ENCODE measurements at regions not wholly inside any gene's neighbourhood (a gene's known extent, or its start where the extent isn't known, plus 50 kb on each side); places are given as distances from the start of the nearest gene placed in this dataset.
"Not testable (repeated sequence)": the region's sequence is repeated elsewhere in the genome, so short reads cannot be mapped to it uniquely, and the experiment has no call there.

DNA sequence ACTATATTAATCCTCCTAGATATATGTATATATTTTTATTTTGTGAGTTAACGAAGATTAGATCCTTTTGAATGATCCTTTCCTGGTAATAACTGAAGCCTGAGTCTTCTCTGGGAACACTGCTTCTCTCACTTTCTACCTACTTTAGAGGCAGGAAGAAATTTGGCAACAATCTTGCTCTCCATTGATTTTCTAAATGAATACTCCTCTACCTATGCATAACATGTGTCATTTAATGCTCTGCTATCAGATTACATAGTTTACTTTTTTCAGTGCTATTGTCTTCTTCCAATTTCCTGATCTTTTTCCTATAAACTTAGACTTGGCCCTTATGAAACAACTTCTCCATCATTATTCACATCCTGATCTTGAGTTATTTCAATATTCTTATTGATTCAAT lies 60.4 kb upstream of the PDHA2 start:
- Mint-ChIP-seq H3K4me3 (ENCODE audit: unreplicated experiment) (no peak overlapping the region), H3K27ac (ENCODE audit: unreplicated experiment) (no peak overlapping the region), H3K4me1 (ENCODE audit: unreplicated experiment) (no peaks in the 10 kb centered on the region), H3K9me3 (ENCODE audit: unreplicated experiment) (no peaks in the 10 kb centered on the region), H3K27me3 (ENCODE audit: unreplicated experiment) (no peaks in the 10 kb centered on the region), H3K36me3 (ENCODE audit: low read depth, unreplicated experiment) (no peaks in the 10 kb centered on the region)
- TF ChIP-seq, protein P1, sequence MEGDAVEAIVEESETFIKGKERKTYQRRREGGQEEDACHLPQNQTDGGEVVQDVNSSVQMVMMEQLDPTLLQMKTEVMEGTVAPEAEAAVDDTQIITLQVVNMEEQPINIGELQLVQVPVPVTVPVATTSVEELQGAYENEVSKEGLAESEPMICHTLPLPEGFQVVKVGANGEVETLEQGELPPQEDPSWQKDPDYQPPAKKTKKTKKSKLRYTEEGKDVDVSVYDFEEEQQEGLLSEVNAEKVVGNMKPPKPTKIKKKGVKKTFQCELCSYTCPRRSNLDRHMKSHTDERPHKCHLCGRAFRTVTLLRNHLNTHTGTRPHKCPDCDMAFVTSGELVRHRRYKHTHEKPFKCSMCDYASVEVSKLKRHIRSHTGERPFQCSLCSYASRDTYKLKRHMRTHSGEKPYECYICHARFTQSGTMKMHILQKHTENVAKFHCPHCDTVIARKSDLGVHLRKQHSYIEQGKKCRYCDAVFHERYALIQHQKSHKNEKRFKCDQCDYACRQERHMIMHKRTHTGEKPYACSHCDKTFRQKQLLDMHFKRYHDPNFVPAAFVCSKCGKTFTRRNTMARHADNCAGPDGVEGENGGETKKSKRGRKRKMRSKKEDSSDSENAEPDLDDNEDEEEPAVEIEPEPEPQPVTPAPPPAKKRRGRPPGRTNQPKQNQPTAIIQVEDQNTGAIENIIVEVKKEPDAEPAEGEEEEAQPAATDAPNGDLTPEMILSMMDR (IDR thresholded peaks at IDR 0.05; ENCODE audit: unreplicated experiment) = no peak
- DNase-seq (ENCODE audit: low spot score) = no peak

DNA sequence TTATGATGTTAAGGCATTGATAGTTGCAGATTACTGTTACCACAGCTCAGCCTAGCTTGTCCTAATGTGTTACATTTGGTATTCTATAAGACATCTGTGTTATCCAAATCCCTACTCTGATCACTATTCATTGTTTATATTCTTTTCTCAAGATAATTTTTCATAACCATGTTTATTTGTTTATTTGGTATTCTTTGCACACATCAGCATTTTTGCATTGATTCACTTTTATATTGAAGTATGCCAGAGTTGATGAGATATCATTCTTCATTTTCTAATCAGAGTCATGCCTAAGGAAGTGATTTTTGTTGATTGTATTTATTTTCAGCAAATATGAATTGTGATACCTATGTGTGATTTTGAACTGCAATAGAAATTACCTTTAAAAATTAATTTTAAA lies 61.2 kb upstream of the PDHA2 start:
- Mint-ChIP-seq H3K4me3 (ENCODE audit: unreplicated experiment) (no peak overlapping the region), H3K36me3 (ENCODE audit: low read depth, unreplicated experiment) (no peaks in the 10 kb centered on the region), H3K27ac (ENCODE audit: unreplicated experiment) (no peak overlapping the region), H3K27me3 (ENCODE audit: unreplicated experiment) (no peaks in the 10 kb centered on the region), H3K9me3 (ENCODE audit: unreplicated experiment) (no peaks in the 10 kb centered on the region), H3K4me1 (ENCODE audit: unreplicated experiment) (no peaks in the 10 kb centered on the region)
- TF ChIP-seq, protein P1 (IDR thresholded peaks at IDR 0.05; ENCODE audit: unreplicated experiment) = no peak
- DNase-seq (ENCODE audit: low spot score) = no peak

DNA sequence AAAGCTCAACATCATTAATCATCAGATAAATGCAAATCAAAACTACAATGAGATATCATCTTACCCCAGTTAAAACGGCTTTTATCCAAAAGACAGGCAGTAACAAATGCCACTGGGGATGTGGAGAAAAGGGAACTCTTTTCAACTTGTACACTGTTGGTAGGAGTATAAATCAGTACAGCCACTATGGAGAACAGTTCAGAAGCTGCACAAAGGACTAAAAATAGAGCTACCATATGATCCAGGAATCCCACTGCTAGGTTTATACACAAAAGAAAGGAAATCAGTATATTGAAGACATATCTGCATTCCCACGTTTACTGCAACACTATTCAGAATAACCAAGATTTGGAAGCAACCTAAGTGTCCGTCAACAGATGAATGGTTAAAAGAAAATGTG lies 69.3 kb upstream of the PDHA2 start:
- not testable (repeated sequence) for H3K4me3 Mint-ChIP-seq (ENCODE audit: unreplicated experiment); DNase-seq (ENCODE audit: low spot score); H3K36me3 Mint-ChIP-seq (ENCODE audit: low read depth, unreplicated experiment); H3K27me3 Mint-ChIP-seq (ENCODE audit: unreplicated experiment); H3K9me3 Mint-ChIP-seq (ENCODE audit: unreplicated experiment); H3K4me1 Mint-ChIP-seq (ENCODE audit: unreplicated experiment); H3K27ac Mint-ChIP-seq (ENCODE audit: unreplicated experiment)

DNA sequence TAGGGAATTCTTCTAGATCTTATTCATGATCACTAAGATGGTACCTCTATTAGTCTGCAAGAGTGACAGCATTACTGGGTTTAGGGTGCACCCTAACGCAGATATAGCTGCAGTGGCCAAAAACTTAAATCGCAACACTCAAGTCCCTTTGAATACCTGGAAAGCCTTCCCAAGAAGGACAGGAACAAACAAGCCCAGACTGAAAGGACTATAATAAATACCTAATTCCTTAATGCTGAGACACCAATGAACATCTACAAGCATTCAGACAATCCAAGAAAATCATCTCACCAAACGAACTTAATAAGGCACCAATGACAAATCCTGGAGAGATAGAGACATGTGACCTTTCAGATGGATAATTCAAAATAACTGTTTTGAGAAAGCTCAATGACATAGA lies 74.9 kb upstream of the PDHA2 start:
- Mint-ChIP-seq H3K4me1 (ENCODE audit: unreplicated experiment) (no peaks in the 10 kb centered on the region), H3K9me3 (ENCODE audit: unreplicated experiment) (no peaks in the 10 kb centered on the region), H3K27me3 (ENCODE audit: unreplicated experiment) (no peaks in the 10 kb centered on the region), H3K36me3 (ENCODE audit: low read depth, unreplicated experiment) (no peaks in the 10 kb centered on the region), H3K27ac (ENCODE audit: unreplicated experiment) (no peak overlapping the region), H3K4me3 (ENCODE audit: unreplicated experiment) (no peak overlapping the region)
- TF ChIP-seq, protein P1 (IDR thresholded peaks at IDR 0.05; ENCODE audit: unreplicated experiment) = no peak
- DNase-seq (ENCODE audit: low spot score) = no peak

DNA sequence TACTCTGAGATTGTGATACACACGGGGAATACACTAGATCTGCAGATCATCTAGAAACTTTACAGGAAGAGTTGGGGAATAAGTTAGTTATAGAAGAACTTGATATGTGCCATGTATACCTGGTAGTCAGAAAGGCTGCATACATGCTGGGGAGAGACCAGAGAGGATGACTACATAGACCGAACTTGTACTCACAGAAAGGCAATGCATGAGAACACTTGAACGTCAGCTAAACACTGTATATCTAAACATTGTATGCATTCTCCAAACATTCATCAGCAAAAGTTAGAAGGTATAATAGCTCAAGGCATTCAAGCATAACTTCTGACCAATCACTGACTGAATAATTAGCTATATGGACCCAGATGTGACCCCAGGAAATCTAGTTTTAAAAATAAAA lies 78.0 kb upstream of the PDHA2 start:
- H3K27me3 Mint-ChIP-seq (ENCODE audit: unreplicated experiment) = no peaks in the 10 kb centered on the region
- TF ChIP-seq, protein P1 (IDR thresholded peaks at IDR 0.05; ENCODE audit: unreplicated experiment) = no peak
- no peak overlapping the region for H3K27ac Mint-ChIP-seq (ENCODE audit: unreplicated experiment)
- no peak overlapping the region for H3K4me3 Mint-ChIP-seq (ENCODE audit: unreplicated experiment)
- no peaks in the 10 kb centered on the region for H3K36me3 Mint-ChIP-seq (ENCODE audit: low read depth, unreplicated experiment)
- peaks cover 2% of the 10 kb centered on the region for H3K4me1 Mint-ChIP-seq (ENCODE audit: unreplicated experiment)
- H3K9me3 Mint-ChIP-seq (ENCODE audit: unreplicated experiment) = no peaks in the 10 kb centered on the region
- DNase-seq (ENCODE audit: low spot score) = no peak

DNA sequence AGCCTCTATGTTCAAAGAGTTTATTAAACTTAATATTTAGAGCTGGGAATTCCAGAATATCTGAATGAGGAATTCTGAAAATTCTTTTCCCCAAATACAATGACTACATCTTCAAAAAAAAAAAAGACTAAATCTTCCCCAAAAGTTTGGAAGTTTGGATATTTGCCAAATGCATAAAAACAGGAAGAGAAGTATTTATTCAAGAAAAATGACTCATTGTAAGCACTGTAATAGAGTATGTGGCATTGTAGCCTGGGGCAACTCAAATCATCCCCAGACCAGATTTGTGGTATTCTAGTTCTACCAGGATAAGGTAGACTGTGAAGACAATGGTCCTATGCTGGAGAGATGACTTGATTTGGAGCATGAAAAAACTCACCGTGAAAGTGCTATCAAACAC lies 78.5 kb upstream of the PDHA2 start:
- no peaks in the 10 kb centered on the region for H3K9me3 Mint-ChIP-seq (ENCODE audit: unreplicated experiment)
- H3K36me3 Mint-ChIP-seq (ENCODE audit: low read depth, unreplicated experiment) = no peaks in the 10 kb centered on the region
- TF ChIP-seq, protein P1 (IDR thresholded peaks at IDR 0.05; ENCODE audit: unreplicated experiment) = no peak
- no peak for DNase-seq (ENCODE audit: low spot score)
- H3K4me1 Mint-ChIP-seq (ENCODE audit: unreplicated experiment) = peaks cover 2% of the 10 kb centered on the region
- no peaks in the 10 kb centered on the region for H3K27me3 Mint-ChIP-seq (ENCODE audit: unreplicated experiment)
- H3K4me3 Mint-ChIP-seq (ENCODE audit: unreplicated experiment) = no peak overlapping the region
- no peak overlapping the region for H3K27ac Mint-ChIP-seq (ENCODE audit: unreplicated experiment)

DNA sequence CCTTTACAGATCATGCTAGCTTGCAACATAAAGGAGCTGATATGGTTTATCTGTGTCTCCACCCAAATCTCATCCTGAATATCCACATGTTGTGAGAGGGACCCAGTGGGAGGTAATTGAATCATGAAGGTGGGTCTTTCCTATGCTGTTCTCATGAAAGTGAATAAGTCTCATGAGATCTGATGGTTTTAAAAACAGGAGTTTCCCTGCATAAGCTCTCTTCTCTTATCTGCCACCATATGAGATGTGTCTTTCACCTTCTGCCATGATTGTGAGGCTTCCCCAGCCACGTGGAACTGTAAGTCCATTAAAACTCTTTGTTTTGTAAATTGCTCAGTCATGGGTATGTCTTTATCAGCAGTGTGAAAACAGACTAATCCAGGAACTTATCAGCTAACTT lies 79.2 kb upstream of the PDHA2 start:
- not testable (repeated sequence) for H3K4me1 Mint-ChIP-seq (ENCODE audit: unreplicated experiment); H3K9me3 Mint-ChIP-seq (ENCODE audit: unreplicated experiment); H3K27ac Mint-ChIP-seq (ENCODE audit: unreplicated experiment); DNase-seq (ENCODE audit: low spot score); H3K27me3 Mint-ChIP-seq (ENCODE audit: unreplicated experiment); H3K4me3 Mint-ChIP-seq (ENCODE audit: unreplicated experiment); H3K36me3 Mint-ChIP-seq (ENCODE audit: low read depth, unreplicated experiment)

Data from endothelial cell (in vitro differentiated cells).